ENCODE measurements at regions not wholly inside any gene's neighbourhood (a gene's known extent, or its start where the extent isn't known, plus 50 kb on each side); places are given as distances from the start of the nearest gene placed in this dataset.

DNA sequence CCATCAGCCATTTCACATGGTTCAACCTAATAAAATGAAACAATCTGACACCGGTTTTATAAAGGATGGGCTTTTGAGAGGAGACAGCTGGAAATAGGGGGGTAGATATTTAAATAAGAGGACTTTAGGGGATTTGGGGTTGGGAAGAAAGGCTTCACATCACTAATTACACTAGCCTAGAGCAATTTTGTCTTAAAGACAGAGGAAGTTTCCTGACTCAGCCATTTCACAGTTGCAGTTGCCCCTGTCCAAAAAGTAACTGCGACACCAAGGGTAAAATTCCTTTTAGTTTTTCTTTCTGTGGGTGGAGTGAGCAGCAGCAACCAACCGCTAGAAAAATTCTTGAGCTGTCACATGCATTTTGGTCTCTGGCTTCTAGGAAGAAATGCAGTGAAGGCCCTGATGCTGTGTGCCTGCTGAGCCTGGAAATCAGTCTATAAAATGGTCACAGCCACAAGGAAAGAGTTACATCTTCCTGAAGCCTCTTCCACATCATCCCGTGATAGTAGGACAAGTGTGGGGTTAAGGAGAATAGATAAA, 233.6 kb downstream of the ZNF674 start:
- TF ChIP-seq EP300 (IDR thresholded peaks at IDR 0.05; ENCODE audit: low read depth) (no peak), POLR2A (IDR thresholded peaks at IDR 0.05) (no peak)
- TF ChIP-seq, protein P1, sequence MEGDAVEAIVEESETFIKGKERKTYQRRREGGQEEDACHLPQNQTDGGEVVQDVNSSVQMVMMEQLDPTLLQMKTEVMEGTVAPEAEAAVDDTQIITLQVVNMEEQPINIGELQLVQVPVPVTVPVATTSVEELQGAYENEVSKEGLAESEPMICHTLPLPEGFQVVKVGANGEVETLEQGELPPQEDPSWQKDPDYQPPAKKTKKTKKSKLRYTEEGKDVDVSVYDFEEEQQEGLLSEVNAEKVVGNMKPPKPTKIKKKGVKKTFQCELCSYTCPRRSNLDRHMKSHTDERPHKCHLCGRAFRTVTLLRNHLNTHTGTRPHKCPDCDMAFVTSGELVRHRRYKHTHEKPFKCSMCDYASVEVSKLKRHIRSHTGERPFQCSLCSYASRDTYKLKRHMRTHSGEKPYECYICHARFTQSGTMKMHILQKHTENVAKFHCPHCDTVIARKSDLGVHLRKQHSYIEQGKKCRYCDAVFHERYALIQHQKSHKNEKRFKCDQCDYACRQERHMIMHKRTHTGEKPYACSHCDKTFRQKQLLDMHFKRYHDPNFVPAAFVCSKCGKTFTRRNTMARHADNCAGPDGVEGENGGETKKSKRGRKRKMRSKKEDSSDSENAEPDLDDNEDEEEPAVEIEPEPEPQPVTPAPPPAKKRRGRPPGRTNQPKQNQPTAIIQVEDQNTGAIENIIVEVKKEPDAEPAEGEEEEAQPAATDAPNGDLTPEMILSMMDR (IDR thresholded peaks at IDR 0.05) = no peak

Measured in transverse colon (tissue), 3 donors.